Endothelial cell of umbilical vein (primary cell): ENCODE measurements at regions not wholly inside any gene's neighbourhood (a gene's known extent, or its start where the extent isn't known, plus 50 kb on each side); places are given as distances from the start of the nearest gene placed in this dataset.

Experiments used
- BruUV-seq: library from RNA; stranded (reverse); fragments of 400-500 nt; replicated peaks from 2 replicates; lab custom pipeline; 2021; lab: Mats Ljungman, UMichigan
- CTCF ChIA-PET: fragments of 300-600, 350-600 bp; sonication (Branson Sonifier 250); formaldehyde crosslinking; loops from one replicate; lab custom pipeline; 2021; ENCODE audit warnings: antibody characterized with exemption, inconsistent platforms; lab: Charles Lee
- POLR2A ChIA-PET: fragments of 300-600, 350-600 bp; sonication (Branson Sonifier 250); formaldehyde crosslinking; loops from one replicate; lab custom pipeline; 2021; ENCODE audit warnings: antibody characterized with exemption, inconsistent platforms; lab: Charles Lee
- DNase-seq: peaks from one replicate; pipeline ENCODE4 v3.0.0-alpha.2; 2011; ENCODE audit warnings: low read depth, low spot score
- FAIRE-seq: peaks from 2 replicates; lab custom pipeline; 2011; peaks lifted over from hg19 to GRCh38; lab: Jason Lieb, UNC
- H2AFZ ChIP-seq: 2 replicates; pipeline ENCODE4 v1.6.0; 2012; ENCODE audit warnings: low read depth, low read length, control low read depth, inconsistent platforms
- H3K27ac ChIP-seq: 2 replicates; pipeline ENCODE4 v1.5.1; 2011; ENCODE audit warnings: low read depth, mild to moderate bottlenecking, control low read depth, low read length, moderate library complexity; ENCODE audit not compliant: insufficient read depth
- H3K27me3 ChIP-seq, 2 experiments: 2 replicates each; pipeline versions ENCODE4 v1.6.0 to v1.6.1; 2011; ENCODE audit warnings: low read length in 2 of 2, mixed read lengths in 1 of 2; ENCODE audit not compliant: control insufficient read depth in 2 of 2, insufficient read depth in 2 of 2
- H3K36me3 ChIP-seq, 2 experiments: 2 replicates in 1 of 2; 3 replicates in 1 of 2; pipeline ENCODE4 v1.5.1; 2011; ENCODE audit warnings: low read length in 2 of 2, mild to moderate bottlenecking in 1 of 2, moderate library complexity in 1 of 2; ENCODE audit not compliant: control insufficient read depth in 2 of 2, insufficient read depth in 2 of 2; ENCODE audit errors: extremely low read depth in 1 of 2
- H3K4me1 ChIP-seq: 3 replicates; pipeline ENCODE4 v1.5.1; 2011; ENCODE audit warnings: mild to moderate bottlenecking, low read length; ENCODE audit not compliant: control insufficient read depth, insufficient read depth; ENCODE audit errors: extremely low read depth
- H3K4me2 ChIP-seq: 2 replicates; pipeline ENCODE4 v1.6.1; 2011; ENCODE audit warnings: low read length, control low read depth, mixed read lengths; ENCODE audit not compliant: insufficient read depth
- H3K4me3 ChIP-seq, 3 experiments: fragments of 200-600 bp in 1 of 3; sonication (generic), shearing (Covaris generic) in 1 of 3; replicated peaks in 1 of 3; 2 replicates each; pipeline ENCODE4 v1.5.1; 2011 to 2016; ENCODE audit warnings: control low read depth in 3 of 3, low read length in 3 of 3, mild to moderate bottlenecking in 2 of 3, inconsistent platforms in 1 of 3, low read depth in 1 of 3, moderate library complexity in 1 of 3; ENCODE audit not compliant: insufficient read depth in 1 of 3
- H3K79me2 ChIP-seq: 2 replicates; pipeline ENCODE4 v1.6.0; 2012; ENCODE audit warnings: low read length, inconsistent platforms; ENCODE audit not compliant: control insufficient read depth, insufficient read depth
- H3K9ac ChIP-seq: replicated peaks from 2 replicates; pipeline ENCODE3; 2011; ENCODE audit warnings: low read length, control low read depth; ENCODE audit not compliant: insufficient read depth; ENCODE audit errors: extremely low read depth
- H3K9me1 ChIP-seq: replicated peaks from 3 replicates; pipeline ENCODE4 v1.6.0; 2011; ENCODE audit warnings: mild to moderate bottlenecking, low read length; ENCODE audit not compliant: control insufficient read depth, insufficient read depth; ENCODE audit errors: extremely low read depth
- H3K9me3 ChIP-seq: replicated peaks from 2 replicates; pipeline ENCODE4 v1.5.1; 2012; ENCODE audit warnings: low read length, inconsistent platforms; ENCODE audit not compliant: control insufficient read depth, insufficient read depth
- H4K20me1 ChIP-seq: replicated peaks from 2 replicates; pipeline ENCODE3; 2011; ENCODE audit warnings: mild to moderate bottlenecking, low read length; ENCODE audit not compliant: control insufficient read depth, insufficient read depth; ENCODE audit errors: extremely low read depth
- EZH2 ChIP-seq: IDR thresholded peaks from 2 replicates; pipeline ENCODE4 v1.6.1; 2012; ENCODE audit warnings: borderline replicate concordance, low read depth, mild to moderate bottlenecking, moderate library complexity, low read length, inconsistent platforms; ENCODE audit not compliant: severe bottlenecking
- FOS ChIP-seq: IDR thresholded peaks from 2 replicates; pipeline ENCODE4 v1.6.1; 2011; ENCODE audit warnings: mild to moderate bottlenecking, low read length, moderate library complexity, borderline replicate concordance; ENCODE audit not compliant: insufficient read depth
- GATA2 ChIP-seq: IDR thresholded peaks from 2 replicates; pipeline ENCODE4 v1.7.0; 2011; ENCODE audit warnings: low read depth, mild to moderate bottlenecking, moderate library complexity, mixed read lengths, low read length; ENCODE audit not compliant: insufficient read length, insufficient read depth
- JUN ChIP-seq: IDR thresholded peaks from 2 replicates; pipeline ENCODE4 v1.6.1; 2011; ENCODE audit warnings: borderline replicate concordance, low read depth; ENCODE audit not compliant: insufficient read length, insufficient read depth
- MAX ChIP-seq: IDR thresholded peaks from 2 replicates; pipeline ENCODE4 v1.6.1; 2011; ENCODE audit not compliant: insufficient read depth, insufficient read length
- MYC ChIP-seq: IDR thresholded peaks from one replicate; pipeline ENCODE4 v1.6.1; 2011; ENCODE audit warnings: mild to moderate bottlenecking, low read depth, low read length
- POLR2A ChIP-seq: IDR thresholded peaks from 2 replicates; pipeline ENCODE4 v1.6.1; 2012; ENCODE audit warnings: low read depth, mild to moderate bottlenecking, control low read depth, low read length
- POLR2AphosphoS5 ChIP-seq: IDR thresholded peaks from 2 replicates; pipeline ENCODE4 v1.6.1; 2012; ENCODE audit warnings: low read depth, mild to moderate bottlenecking, control low read depth, low read length, moderate library complexity; ENCODE audit not compliant: insufficient read depth
- dilution Hi-C: fragments of 300-500 bp; cut with MboI; formaldehyde crosslinking; loops from one replicate; pipeline ENCODE4 v1.15.0; 2019; ENCODE audit warnings: low sequenced_read_pairs; ENCODE audit not compliant: extremely low pct_ligation_motif_present
- intact Hi-C: fragments of 100-400 bp; cut with micrococcal nuclease; formaldehyde crosslinking; loops from one replicate; pipeline ENCODE4 v1.10.0; 2022
- TF ChIP-seq, protein P1 (sequence below), 2 donors: IDR thresholded peaks; 1 replicate in 1 of 2; 2 replicates in 1 of 2; pipeline ENCODE4 v1.5.1; 2011; ENCODE audit warnings: low read length in 2 of 2, mild to moderate bottlenecking in 2 of 2, moderate library complexity in 2 of 2, control low read depth in 1 of 2, inconsistent platforms in 1 of 2, low read depth in 1 of 2; ENCODE audit not compliant: insufficient read depth in 1 of 2; ENCODE audit errors: extremely low read depth in 1 of 2

DNA sequence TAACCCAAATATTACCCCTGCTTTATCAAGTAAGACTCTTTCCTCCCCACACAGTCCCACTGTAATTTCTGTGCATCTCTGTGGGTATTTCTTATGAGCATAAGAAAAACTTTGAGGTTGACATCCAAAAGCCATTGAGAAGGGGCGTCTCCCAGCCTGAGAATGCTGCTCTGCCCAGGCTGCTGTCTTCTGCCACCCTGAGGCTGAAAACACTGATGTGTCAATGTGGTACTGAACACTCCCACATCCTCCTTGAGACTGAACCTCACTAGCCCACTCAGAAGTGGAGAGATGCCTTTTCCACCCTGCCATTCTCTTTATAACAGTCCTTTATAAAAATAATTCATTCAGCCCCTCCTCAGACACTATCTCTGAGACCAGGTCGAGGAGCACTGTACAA lies 120.8 kb downstream of the SMIM20 start:
- no TSS peak for BruUV-seq
- POLR2A ChIA-PET: no interaction called here

GRCh38 chr4:26035921-26036320 lies 121.9 kb downstream of the SMIM20 start:
- dilution Hi-C loops: no loop called here
- H3K4me3 ChIP-seq: no peak overlapping the region
- no TSS peak for BruUV-seq
- no peaks in the 10 kb centered on the region for H3K36me3 ChIP-seq
- CTCF ChIA-PET: no interaction called here
- no peaks in the 10 kb centered on the region for H3K4me1 ChIP-seq
- POLR2A ChIA-PET: no interaction called here
- TF ChIP-seq POLR2AphosphoS5: no peak
- no peak for TF ChIP-seq POLR2A
- no peak for TF ChIP-seq GATA2
- no peak for TF ChIP-seq MAX
- TF ChIP-seq FOS: no peak
- no peak for TF ChIP-seq MYC
- TF ChIP-seq JUN: no peak
- no peak for TF ChIP-seq EZH2
- TF ChIP-seq, protein P1, sequence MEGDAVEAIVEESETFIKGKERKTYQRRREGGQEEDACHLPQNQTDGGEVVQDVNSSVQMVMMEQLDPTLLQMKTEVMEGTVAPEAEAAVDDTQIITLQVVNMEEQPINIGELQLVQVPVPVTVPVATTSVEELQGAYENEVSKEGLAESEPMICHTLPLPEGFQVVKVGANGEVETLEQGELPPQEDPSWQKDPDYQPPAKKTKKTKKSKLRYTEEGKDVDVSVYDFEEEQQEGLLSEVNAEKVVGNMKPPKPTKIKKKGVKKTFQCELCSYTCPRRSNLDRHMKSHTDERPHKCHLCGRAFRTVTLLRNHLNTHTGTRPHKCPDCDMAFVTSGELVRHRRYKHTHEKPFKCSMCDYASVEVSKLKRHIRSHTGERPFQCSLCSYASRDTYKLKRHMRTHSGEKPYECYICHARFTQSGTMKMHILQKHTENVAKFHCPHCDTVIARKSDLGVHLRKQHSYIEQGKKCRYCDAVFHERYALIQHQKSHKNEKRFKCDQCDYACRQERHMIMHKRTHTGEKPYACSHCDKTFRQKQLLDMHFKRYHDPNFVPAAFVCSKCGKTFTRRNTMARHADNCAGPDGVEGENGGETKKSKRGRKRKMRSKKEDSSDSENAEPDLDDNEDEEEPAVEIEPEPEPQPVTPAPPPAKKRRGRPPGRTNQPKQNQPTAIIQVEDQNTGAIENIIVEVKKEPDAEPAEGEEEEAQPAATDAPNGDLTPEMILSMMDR (IDR thresholded peaks at IDR 0.05; ENCODE audit: extremely low read depth in 1 of 2, insufficient read depth in 1 of 2, low read depth in 1 of 2, low read length in 2 of 2): no peak
- no peak overlapping the region for H3K9ac ChIP-seq
- H3K79me2 ChIP-seq: no peaks in the 10 kb centered on the region
- FAIRE-seq (no peak), DNase-seq (no peak)
- H3K9me3 ChIP-seq: no peaks in the 10 kb centered on the region
- no peaks in the 10 kb centered on the region for H3K9me1 ChIP-seq
- H3K4me2 ChIP-seq: no peak overlapping the region
- H3K27me3 ChIP-seq: no peaks in the 10 kb centered on the region
- no peak overlapping the region for H2AFZ ChIP-seq
- no peaks in the 10 kb centered on the region for H4K20me1 ChIP-seq
- intact Hi-C loops: no loop called here
- no peak overlapping the region for H3K27ac ChIP-seq

More for the DNA sequence above, 120.8 kb downstream of the SMIM20 start:
- Histone ChIP-seq H3K79me2 (no peaks in the 10 kb centered on the region), H3K9ac (no peak overlapping the region), H3K4me2 (no peak overlapping the region), H3K27me3 (peaks cover 0 to 1% of the 10 kb centered on the region in 2 experiments), H3K27ac (no peak overlapping the region), H4K20me1 (no peaks in the 10 kb centered on the region), H3K4me1 (no peaks in the 10 kb centered on the region), H2AFZ (no peak overlapping the region), H3K9me3 (no peaks in the 10 kb centered on the region), H3K9me1 (no peaks in the 10 kb centered on the region), H3K36me3 (no peaks in the 10 kb centered on the region), H3K4me3 (no peak overlapping the region)
- intact Hi-C loops (no loop called here), dilution Hi-C loops (no loop called here)
- CTCF ChIA-PET: no interaction called here
- DNase-seq (no peak), FAIRE-seq (no peak)
- TF ChIP-seq POLR2A: no peak
